Prostate gland (tissue), 2 donors: ENCODE measurements at regions not wholly inside any gene's neighbourhood (a gene's known extent, or its start where the extent isn't known, plus 50 kb on each side); places are given as distances from the start of the nearest gene placed in this dataset.
"Not testable (repeated sequence)": the region's sequence is repeated elsewhere in the genome, so short reads cannot be mapped to it uniquely, and the experiment has no call there.

Source experiments
- DNase-seq: peaks from one replicate; pipeline ENCODE4 v3.0.0-alpha.2; 2019; ENCODE audit warnings: low spot score
- H3K27ac ChIP-seq, 2 donors: fragments of 200-600 bp; sonication (generic); 2 replicates each; pipeline ENCODE4 v1.5.1; 2017 to 2019
- H3K27me3 ChIP-seq: fragments of 200-600 bp; sonication (generic); replicated peaks from 2 replicates; pipeline ENCODE4 v1.5.1; 2019; ENCODE audit not compliant: insufficient read depth
- H3K36me3 ChIP-seq, 2 donors: fragments of 200-600 bp; sonication (generic); 1 replicate in 1 of 2; 2 replicates in 1 of 2; pipeline versions ENCODE4 v1.5.1 to v1.8.1; 2017 to 2019
- H3K4me1 ChIP-seq: fragments of 200-600 bp; sonication (generic); replicated peaks from 2 replicates; pipeline ENCODE4 v1.5.1; 2019
- H3K4me3 ChIP-seq, 2 donors: fragments of 200-600 bp; sonication (generic); 2 replicates each; pipeline ENCODE4 v1.5.1; 2017 to 2019
- H3K9me3 ChIP-seq: fragments of 200-600 bp; sonication (generic); 2 replicates; pipeline ENCODE4 v1.5.1; 2017
- POLR2A ChIP-seq: fragments of 450-650 bp; IDR thresholded peaks from one replicate; pipeline ENCODE4 v1.6.1; 2016; ENCODE audit warnings: antibody characterized with exemption, mild to moderate bottlenecking
- POLR2AphosphoS5 ChIP-seq: sonication (generic); formaldehyde crosslinking; IDR thresholded peaks from one replicate; pipeline ENCODE4 v1.6.1; 2017; ENCODE audit warnings: antibody characterized with exemption
- whole genome bisulfite sequencing: methylation state at CpG from one replicate; pipeline ENCODE4 v1.1.5; 2018; 5-methylcytosine and 5-hydroxymethylcytosine counted together
- intact Hi-C: fragments of 100-400 bp; cut with DNase I; formaldehyde crosslinking; loops from one replicate; pipeline ENCODE4 v1.14.2; 2022
- TF ChIP-seq, protein P1 (sequence below), 4 experiments: fragments of 200-600 bp in 2 of 4; fragments of 450-650 bp in 2 of 4; sonication (generic) in 2 of 4; IDR thresholded peaks; 1 replicate in 3 of 4; 2 replicates in 1 of 4; pipeline ENCODE4 v1.5.1; 2016 to 2019; ENCODE audit warnings: antibody characterized with exemption in 4 of 4, mild to moderate bottlenecking in 2 of 4, moderate library complexity in 2 of 4

DNA sequence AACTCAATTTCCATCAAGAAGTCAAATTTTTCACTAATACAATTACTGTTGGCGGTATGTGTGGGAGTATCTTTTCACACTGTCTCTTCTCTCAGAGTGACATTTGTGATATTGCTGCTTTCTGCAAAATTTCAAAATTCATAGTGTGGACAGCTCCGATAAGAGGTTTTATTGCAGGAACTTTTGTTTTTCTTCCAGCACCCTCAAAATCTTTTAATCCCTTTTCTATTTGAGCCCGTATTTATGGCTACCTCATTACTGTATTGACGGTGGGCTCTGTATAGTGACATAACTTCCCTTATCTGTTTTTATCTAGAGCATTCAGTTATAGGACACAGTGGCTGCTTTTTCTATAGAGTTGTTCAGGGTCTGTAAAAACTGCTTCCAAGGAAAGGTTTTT, 794.4 kb upstream of the TMPRSS15 start:
- H3K36me3 ChIP-seq = no peaks in the 10 kb centered on the region
- H3K4me3 ChIP-seq = no peak overlapping the region
- 13% methylated on average over 4 of the region's 4 CpGs for WGBS
- intact Hi-C loops = no loop called here
- no peaks in the 10 kb centered on the region for H3K27me3 ChIP-seq
- H3K4me1 ChIP-seq = no peaks in the 10 kb centered on the region
- no peak for TF ChIP-seq POLR2A
- TF ChIP-seq POLR2AphosphoS5 = no peak
- TF ChIP-seq, protein P1, sequence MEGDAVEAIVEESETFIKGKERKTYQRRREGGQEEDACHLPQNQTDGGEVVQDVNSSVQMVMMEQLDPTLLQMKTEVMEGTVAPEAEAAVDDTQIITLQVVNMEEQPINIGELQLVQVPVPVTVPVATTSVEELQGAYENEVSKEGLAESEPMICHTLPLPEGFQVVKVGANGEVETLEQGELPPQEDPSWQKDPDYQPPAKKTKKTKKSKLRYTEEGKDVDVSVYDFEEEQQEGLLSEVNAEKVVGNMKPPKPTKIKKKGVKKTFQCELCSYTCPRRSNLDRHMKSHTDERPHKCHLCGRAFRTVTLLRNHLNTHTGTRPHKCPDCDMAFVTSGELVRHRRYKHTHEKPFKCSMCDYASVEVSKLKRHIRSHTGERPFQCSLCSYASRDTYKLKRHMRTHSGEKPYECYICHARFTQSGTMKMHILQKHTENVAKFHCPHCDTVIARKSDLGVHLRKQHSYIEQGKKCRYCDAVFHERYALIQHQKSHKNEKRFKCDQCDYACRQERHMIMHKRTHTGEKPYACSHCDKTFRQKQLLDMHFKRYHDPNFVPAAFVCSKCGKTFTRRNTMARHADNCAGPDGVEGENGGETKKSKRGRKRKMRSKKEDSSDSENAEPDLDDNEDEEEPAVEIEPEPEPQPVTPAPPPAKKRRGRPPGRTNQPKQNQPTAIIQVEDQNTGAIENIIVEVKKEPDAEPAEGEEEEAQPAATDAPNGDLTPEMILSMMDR (IDR thresholded peaks at IDR 0.05) = no peak
- no peak overlapping the region for H3K27ac ChIP-seq
- no peak for DNase-seq
- H3K9me3 ChIP-seq = no peaks in the 10 kb centered on the region

DNA sequence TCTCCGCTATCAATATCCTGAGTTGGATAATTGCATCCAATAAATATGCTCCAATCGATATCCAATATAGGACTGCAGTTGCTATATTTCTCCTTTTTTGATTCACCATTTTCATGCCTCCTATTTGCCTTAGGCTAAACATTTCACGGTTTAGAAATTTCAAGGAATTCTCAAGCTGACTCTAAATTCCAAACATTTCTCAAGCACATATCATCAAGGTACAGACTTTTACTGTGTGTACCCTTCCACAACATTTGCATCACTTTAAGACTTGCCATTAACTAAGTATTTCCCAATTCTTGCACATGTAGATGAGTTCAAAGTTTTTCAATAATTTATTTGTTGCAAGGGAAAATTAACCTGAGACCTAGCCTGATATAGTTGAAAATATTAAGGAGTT, 795.2 kb upstream of the TMPRSS15 start:
- WGBS = 44% methylated on average over 3 of the region's 3 CpGs
- TF ChIP-seq POLR2A = no peak
- TF ChIP-seq, protein P1 (IDR thresholded peaks at IDR 0.05) = no peak
- TF ChIP-seq POLR2AphosphoS5 = no peak
- intact Hi-C loops = no loop called here

DNA sequence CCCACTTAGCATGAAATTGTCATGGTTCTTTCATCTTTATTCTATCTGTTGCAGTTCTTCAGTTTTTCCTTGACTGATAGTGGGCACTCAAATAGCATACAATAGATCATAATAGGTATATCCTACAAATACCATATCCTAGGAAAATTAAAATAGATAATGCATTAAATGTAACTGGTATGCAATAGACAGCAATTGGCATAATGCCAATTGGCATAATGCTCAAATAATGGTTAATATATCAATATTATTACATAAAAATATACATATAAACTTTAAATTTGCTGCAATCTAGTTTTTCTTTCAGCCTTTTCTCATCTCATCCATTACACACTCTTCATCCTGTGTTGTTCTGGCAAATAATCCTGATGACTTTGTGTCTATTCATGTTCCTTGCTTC, 814.6 kb upstream of the TMPRSS15 start:
- no peak for DNase-seq
- intact Hi-C loops = no loop called here
- Histone ChIP-seq H3K27me3 (no peaks in the 10 kb centered on the region), H3K4me1 (no peaks in the 10 kb centered on the region), H3K9me3 (no peaks in the 10 kb centered on the region), H3K4me3 (no peak overlapping the region), H3K27ac (no peak overlapping the region), H3K36me3 (no peaks in the 10 kb centered on the region)
- TF ChIP-seq, protein P1 (IDR thresholded peaks at IDR 0.05) = no peak
- TF ChIP-seq POLR2A (no peak), POLR2AphosphoS5 (no peak)

More for the DNA sequence above, 795.2 kb upstream of the TMPRSS15 start:
- Histone ChIP-seq H3K27ac (no peak overlapping the region), H3K27me3 (no peaks in the 10 kb centered on the region), H3K4me1 (no peaks in the 10 kb centered on the region), H3K4me3 (no peak overlapping the region), H3K36me3 (no peaks in the 10 kb centered on the region), H3K9me3 (no peaks in the 10 kb centered on the region)
- DNase-seq = no peak

DNA sequence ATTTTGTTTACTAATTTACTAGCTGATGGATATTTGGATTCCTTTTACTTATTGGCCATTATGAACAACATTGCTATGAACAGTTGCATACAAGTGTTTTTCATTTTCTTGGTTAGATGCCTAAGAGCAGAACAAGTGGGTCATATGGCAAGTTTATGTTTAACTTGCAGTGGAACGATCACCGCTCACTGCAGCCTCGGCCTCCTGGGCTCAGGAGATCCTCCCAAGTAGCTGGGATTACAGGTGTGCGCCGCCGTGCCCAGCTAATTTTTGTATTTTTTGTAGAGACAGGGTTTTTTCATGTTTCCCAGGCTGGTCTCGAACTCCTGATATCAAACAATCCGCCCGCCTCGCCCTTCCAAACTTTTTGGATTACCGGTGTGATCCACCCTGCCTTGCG, 820.5 kb upstream of the TMPRSS15 start:
- no peak for DNase-seq
- Histone ChIP-seq H3K36me3 (no peaks in the 10 kb centered on the region), H3K27me3 (no peaks in the 10 kb centered on the region), H3K27ac (no peak overlapping the region), H3K9me3 (no peaks in the 10 kb centered on the region), H3K4me3 (no peak overlapping the region), H3K4me1 (no peaks in the 10 kb centered on the region)
- intact Hi-C loops = no loop called here
- TF ChIP-seq POLR2A (no peak), POLR2AphosphoS5 (no peak)
- TF ChIP-seq, protein P1 (IDR thresholded peaks at IDR 0.05) = no peak
- 88% methylated on average over 12 of the region's 12 CpGs for WGBS

DNA sequence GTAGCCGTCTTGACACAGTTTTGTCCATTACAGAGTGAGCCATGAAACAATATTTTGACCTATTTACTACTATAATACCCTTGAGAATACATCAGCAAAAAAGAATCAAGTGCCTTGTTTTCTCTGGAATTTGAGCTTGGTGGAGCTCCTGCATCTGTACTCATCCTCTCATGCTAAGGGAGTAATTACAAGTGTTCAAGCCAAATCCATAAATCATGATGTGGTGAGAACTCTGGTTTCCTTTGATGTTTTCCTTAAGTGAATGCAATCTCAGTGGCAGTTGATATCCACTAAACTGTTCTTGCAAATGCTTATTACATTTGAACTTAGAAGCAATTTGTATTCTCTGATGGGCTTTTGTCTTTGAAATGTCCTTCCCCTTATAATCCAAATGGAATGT, 824.6 kb upstream of the TMPRSS15 start:
- TF ChIP-seq POLR2A (no peak), POLR2AphosphoS5 (no peak)
- TF ChIP-seq, protein P1 (IDR thresholded peaks at IDR 0.05) = no peak
- Histone ChIP-seq H3K27ac (no peak overlapping the region), H3K4me3 (no peak overlapping the region), H3K27me3 (no peaks in the 10 kb centered on the region), H3K4me1 (no peaks in the 10 kb centered on the region), H3K9me3 (no peaks in the 10 kb centered on the region), H3K36me3 (no peaks in the 10 kb centered on the region)
- 33% methylated on average over 1 of the region's 1 CpG for WGBS
- intact Hi-C loops = no loop called here
- DNase-seq = no peak

DNA sequence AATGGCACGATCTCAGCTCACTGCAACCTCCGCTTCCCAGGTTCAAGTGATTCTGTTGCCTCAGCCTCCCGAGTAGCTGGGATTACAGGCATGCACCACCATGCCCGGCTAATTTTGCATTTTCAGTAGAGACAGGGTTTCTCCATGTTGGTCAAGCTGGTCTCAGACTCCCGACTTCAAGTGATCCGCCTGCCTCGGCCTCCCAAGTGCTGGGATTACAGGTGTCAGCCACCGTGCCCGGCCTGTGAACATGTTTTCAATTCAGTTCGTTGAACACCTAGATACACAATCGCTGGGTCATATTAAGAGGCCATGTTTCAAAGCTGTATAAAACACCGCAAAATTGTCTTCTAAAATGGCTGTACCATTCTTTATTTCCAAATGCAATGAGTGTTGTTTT, 830.3 kb upstream of the TMPRSS15 start:
- H3K9me3 ChIP-seq, H3K4me3 ChIP-seq, H3K27ac ChIP-seq, intact Hi-C loops, DNase-seq, H3K27me3 ChIP-seq, H3K4me1 ChIP-seq, H3K36me3 ChIP-seq: not testable (repeated sequence)
- 92% methylated on average over 12 of the region's 12 CpGs for WGBS
